HFFc6 (cell line): ENCODE measurements at regions not wholly inside any gene's neighbourhood (a gene's known extent, or its start where the extent isn't known, plus 50 kb on each side); places are given as distances from the start of the nearest gene placed in this dataset.

Source experiments
- DNase-seq: peaks from one replicate; pipeline ENCODE4 v3.0.0-alpha.2; 2018
- H3K27ac Mint-ChIP-seq: 2 replicates; pipeline ENCODE4 v1.8.0; 2020; ENCODE audit warnings: mild to moderate bottlenecking, mixed read lengths
- H3K27me3 Mint-ChIP-seq: 2 replicates; pipeline ENCODE4 v1.8.0; 2021; ENCODE audit warnings: mild to moderate bottlenecking, moderate library complexity, mixed read lengths; ENCODE audit not compliant: insufficient read depth
- H3K36me3 Mint-ChIP-seq: 2 replicates; pipeline ENCODE4 v1.8.0; 2021; ENCODE audit warnings: low read depth, mixed read lengths
- H3K4me1 Mint-ChIP-seq: 2 replicates; pipeline ENCODE4 v1.8.0; 2020; ENCODE audit warnings: low read depth, mixed read lengths
- H3K4me3 Mint-ChIP-seq: 2 replicates; pipeline ENCODE4 v1.8.0; 2020; ENCODE audit warnings: mild to moderate bottlenecking, moderate library complexity, mixed read lengths
- H3K9me3 Mint-ChIP-seq: 2 replicates; pipeline ENCODE4 v1.8.0; 2020; ENCODE audit warnings: mild to moderate bottlenecking, mixed read lengths
- CTCF ChIP-seq: fragments of 200-600 bp; sonication (generic); IDR thresholded peaks from 2 replicates; pipeline ENCODE4 v1.5.0; 2021; ENCODE audit warnings: antibody characterized with exemption, mild to moderate bottlenecking

- TF ChIP-seq CTCF: no peak
- H3K36me3 Mint-ChIP-seq: no peaks in the 10 kb centered on the region
- no peak overlapping the region for H3K27ac Mint-ChIP-seq
- no peaks in the 10 kb centered on the region for H3K4me1 Mint-ChIP-seq
- H3K27me3 Mint-ChIP-seq: no peaks in the 10 kb centered on the region
- no peaks in the 10 kb centered on the region; the same call in 1 of the 2 replicates for H3K9me3 Mint-ChIP-seq
- no peak for DNase-seq
- no peak overlapping the region for H3K4me3 Mint-ChIP-seq
Observed at GRCh38 chr4:59647500-59647899, 1552.6 kb upstream of the ADGRL3 start.

GRCh38 chr4:59650861-59651260, 1549.3 kb upstream of the ADGRL3 start:
- no peak overlapping the region for H3K27ac Mint-ChIP-seq
- H3K36me3 Mint-ChIP-seq: no peaks in the 10 kb centered on the region
- no peak for DNase-seq
- no peaks in the 10 kb centered on the region for H3K27me3 Mint-ChIP-seq
- no peak for TF ChIP-seq CTCF
- H3K4me3 Mint-ChIP-seq: no peak overlapping the region
- H3K9me3 Mint-ChIP-seq: peaks cover 14% of the 10 kb centered on the region; the same call in 1 of the 2 replicates
- H3K4me1 Mint-ChIP-seq: no peaks in the 10 kb centered on the region

GRCh38 chr4:59655996-59656395, 1544.1 kb upstream of the ADGRL3 start:
- no peak overlapping the region for H3K4me3 Mint-ChIP-seq
- H3K36me3 Mint-ChIP-seq: 0 out of 2 replicates have a peak, but pooled peaks cover 6% of the 10 kb centered on the region
- H3K27ac Mint-ChIP-seq: no peak overlapping the region
- no peak for DNase-seq
- TF ChIP-seq CTCF: no peak
- H3K27me3 Mint-ChIP-seq: no peaks in the 10 kb centered on the region
- H3K4me1 Mint-ChIP-seq: no peaks in the 10 kb centered on the region
- H3K9me3 Mint-ChIP-seq: peaks cover 55% of the 10 kb centered on the region

GRCh38 chr4:59664771-59665170, 1535.4 kb upstream of the ADGRL3 start:
- Mint-ChIP-seq H3K27ac (no peak overlapping the region), H3K36me3 (no peaks in the 10 kb centered on the region), H3K27me3 (no peaks in the 10 kb centered on the region; the same call in 1 of the 2 replicates), H3K4me3 (no peak overlapping the region), H3K9me3 (peaks cover 16% of the 10 kb centered on the region), H3K4me1 (no peaks in the 10 kb centered on the region)
- no peak for TF ChIP-seq CTCF
- no peak for DNase-seq

GRCh38 chr4:59666645-59667044, 1533.5 kb upstream of the ADGRL3 start:
- TF ChIP-seq CTCF: no peak
- H3K4me1 Mint-ChIP-seq: no peaks in the 10 kb centered on the region
- H3K27ac Mint-ChIP-seq: no peak overlapping the region
- no peak overlapping the region for H3K4me3 Mint-ChIP-seq
- no peaks in the 10 kb centered on the region; the same call in 1 of the 2 replicates for H3K27me3 Mint-ChIP-seq
- no peak for DNase-seq
- peaks cover 8% of the 10 kb centered on the region for H3K9me3 Mint-ChIP-seq
- no peaks in the 10 kb centered on the region for H3K36me3 Mint-ChIP-seq

- Mint-ChIP-seq H3K36me3 (no peaks in the 10 kb centered on the region), H3K27me3 (no peaks in the 10 kb centered on the region; the same call in 1 of the 2 replicates)
- no peak for TF ChIP-seq CTCF
Observed at GRCh38 chr4:59671037-59671436, 1529.1 kb upstream of the ADGRL3 start.

More at GRCh38 chr4:59671037-59671436, 1529.1 kb upstream of the ADGRL3 start:
- no peak overlapping the region for H3K27ac Mint-ChIP-seq
- DNase-seq: no peak
- H3K9me3 Mint-ChIP-seq: peaks cover 14% of the 10 kb centered on the region
- H3K4me1 Mint-ChIP-seq: no peaks in the 10 kb centered on the region
- H3K4me3 Mint-ChIP-seq: no peak overlapping the region
